ENCODE measurements at regions not wholly inside any gene's neighbourhood (a gene's known extent, or its start where the extent isn't known, plus 50 kb on each side); places are given as distances from the start of the nearest gene placed in this dataset.

- no peak for TF ChIP-seq ATF4 (CRISPR knock-in tag; IDR thresholded peaks at IDR 0.05)
These were observed 92.1 kb upstream of the ADAMTS5 start (continued) for GRCh38 chr21:27058673-27059605.

- ChIA-PET CTCF (ENCODE audit: low intra/inter-chr PET ratio) (no interaction called here), POLR2A (no interaction called here)
- H3K27ac ChIP-seq (ENCODE audit: extremely low read depth, low read depth, low read length) = no peak overlapping the region
- H3K4me2 ChIP-seq (ENCODE audit: insufficient read depth, low read length) = no peak overlapping the region
- 7% methylated on average over 1 of the region's 1 CpG for WGBS (ENCODE audit: insufficient coverage, low coverage, missing lambda C conversion rate)
- ATAC-seq (no peak), FAIRE-seq (no peak), DNase-seq (ENCODE audit: extremely low read depth in 1 of 4, low spot score in 3 of 4) (no peak)
- intact Hi-C loops (cut with micrococcal nuclease) (no loop called here), in situ Hi-C loops (cut with MboI) (no loop called here)
- H3K36me3 ChIP-seq (ENCODE audit: control insufficient read depth, insufficient read depth, low read length) = no peaks in the 10 kb centered on the region
- no TSS peak for BruUV-seq (replicated peaks)
- H3K79me2 ChIP-seq (ENCODE audit: control insufficient read depth, insufficient read depth, low read length) = no peaks in the 10 kb centered on the region
- TF ChIP-seq ATF1 (CRISPR knock-in tag; IDR thresholded peaks at IDR 0.05) (no peak), ATF1 (tag; IDR thresholded peaks at IDR 0.05) (no peak), TFE3 (CRISPR knock-in tag; IDR thresholded peaks at IDR 0.05) (peak; percentile 52)
- no peak overlapping the region for H3K9ac ChIP-seq (ENCODE audit: insufficient read depth in 1 of 2, low read depth in 2 of 2, low read length in 2 of 2)
- H4K20me1 ChIP-seq (replicated peaks; ENCODE audit: control insufficient read depth, insufficient read depth, low read length) = no peaks in the 10 kb centered on the region
- no peaks in the 10 kb centered on the region for H3K9me1 ChIP-seq (ENCODE audit: control insufficient read depth, insufficient read depth, low read length)
- H3K4me1 ChIP-seq (replicated peaks in 1 of 2; ENCODE audit: control insufficient read depth in 2 of 2, insufficient read depth in 2 of 2, low read length in 2 of 2) = no peaks in the 10 kb centered on the region
- H3K4me3 ChIP-seq = no peak overlapping the region
- no peaks in the 10 kb centered on the region for H3K27me3 ChIP-seq (ENCODE audit: control insufficient read depth in 2 of 2, insufficient read depth in 2 of 2, low read length in 2 of 2)
- H3K9me3 ChIP-seq (replicated peaks; ENCODE audit: control insufficient read depth, insufficient read depth, low read depth, low read length) = 0 out of 2 replicates have a peak, but pooled peaks cover 1% of the 10 kb centered on the region
- no peak overlapping the region for H2AFZ ChIP-seq (ENCODE audit: low read depth, low read length)
These were observed 91.1 kb upstream of the ADAMTS5 start for GRCh38 chr21:27057997-27058396.
